ENCODE measurements at regions not wholly inside any gene's neighbourhood (a gene's known extent, or its start where the extent isn't known, plus 50 kb on each side); places are given as distances from the start of the nearest gene placed in this dataset.

DNA sequence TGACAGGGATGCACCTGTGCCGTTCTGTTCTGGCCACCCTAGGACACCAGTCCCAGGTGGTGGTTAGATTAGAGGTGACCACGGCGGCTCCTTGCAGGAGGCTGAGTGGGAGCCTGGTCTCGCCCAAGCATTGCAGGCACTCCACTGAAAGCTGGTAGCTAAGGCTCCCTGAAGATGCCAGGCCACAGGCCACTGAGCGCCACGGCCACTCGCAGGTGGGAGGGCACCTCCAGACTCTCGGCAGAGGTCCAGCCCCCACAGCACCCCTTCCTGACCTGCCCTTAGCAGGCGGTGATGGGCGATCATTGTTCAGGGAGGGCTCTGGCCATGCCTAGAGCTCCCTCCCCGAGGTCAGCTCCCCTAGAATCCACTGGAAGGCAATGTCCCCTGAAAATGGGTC is 1270.2 kb downstream of the BRD1 start:
- TF ChIP-seq CTCF (IDR thresholded peaks at IDR 0.05): no peak
- no peak for TF ChIP-seq POLR2A (IDR thresholded peaks at IDR 0.05)

Data from esophagus squamous epithelium (tissue), 4 donors.